ENCODE measurements at regions not wholly inside any gene's neighbourhood (a gene's known extent, or its start where the extent isn't known, plus 50 kb on each side); places are given as distances from the start of the nearest gene placed in this dataset.

GRCh38 chr6:106770663-106771062 lies 141.3 kb downstream of the QRSL1 start:
- H3K4me3 ChIP-seq (replicated peaks in 1 of 2; ENCODE audit: low read depth in 2 of 2, low read length in 2 of 2) = no peak overlapping the region
- TF ChIP-seq CTCF (IDR thresholded peaks at IDR 0.05; ENCODE audit: low read depth, low read length) = no peak
- DNase-seq (ENCODE audit: low read depth in 2 of 2) = no peak

- no peak for TF ChIP-seq CTCF (IDR thresholded peaks at IDR 0.05; ENCODE audit: low read depth, low read length)
- H3K4me3 ChIP-seq (replicated peaks in 1 of 2; ENCODE audit: low read depth in 2 of 2, low read length in 2 of 2) = no peak overlapping the region
- DNase-seq (ENCODE audit: low read depth in 2 of 2) = no peak
These were observed 140.7 kb downstream of the QRSL1 start for GRCh38 chr6:106770081-106770480.

- no peak for DNase-seq (ENCODE audit: low read depth in 2 of 2)
- no peak overlapping the region for H3K4me3 ChIP-seq (replicated peaks in 1 of 2; ENCODE audit: low read depth in 2 of 2, low read length in 2 of 2)
- TF ChIP-seq CTCF (IDR thresholded peaks at IDR 0.05; ENCODE audit: low read depth, low read length) = no peak
These were observed 137.9 kb downstream of the QRSL1 start for GRCh38 chr6:106767271-106767670.

- no peak for DNase-seq (ENCODE audit: low read depth in 2 of 2)
- H3K4me3 ChIP-seq (replicated peaks in 1 of 2; ENCODE audit: low read depth in 2 of 2, low read length in 2 of 2) = no peak overlapping the region
- no peak for TF ChIP-seq CTCF (IDR thresholded peaks at IDR 0.05; ENCODE audit: low read depth, low read length)
These were observed 136.8 kb downstream of the QRSL1 start for GRCh38 chr6:106766201-106766600.

GRCh38 chr6:106765496-106765895 lies 136.1 kb downstream of the QRSL1 start:
- H3K4me3 ChIP-seq (replicated peaks in 1 of 2; ENCODE audit: low read depth in 2 of 2, low read length in 2 of 2) = no peak overlapping the region
- no peak for DNase-seq (ENCODE audit: low read depth in 2 of 2)
- TF ChIP-seq CTCF (IDR thresholded peaks at IDR 0.05; ENCODE audit: low read depth, low read length) = no peak

- DNase-seq (ENCODE audit: low read depth in 2 of 2) = no peak
- no peak overlapping the region for H3K4me3 ChIP-seq (replicated peaks in 1 of 2; ENCODE audit: low read depth in 2 of 2, low read length in 2 of 2)
- no peak for TF ChIP-seq CTCF (IDR thresholded peaks at IDR 0.05; ENCODE audit: low read depth, low read length)
These were observed 135.1 kb downstream of the QRSL1 start for GRCh38 chr6:106764353-106764980.

- no peak for DNase-seq (ENCODE audit: low read depth in 2 of 2)
- no peak overlapping the region for H3K4me3 ChIP-seq (replicated peaks in 1 of 2; ENCODE audit: low read depth in 2 of 2, low read length in 2 of 2)
- TF ChIP-seq CTCF (IDR thresholded peaks at IDR 0.05; ENCODE audit: low read depth, low read length) = no peak
These were observed 134.0 kb downstream of the QRSL1 start for GRCh38 chr6:106763361-106763760.

Measured in cardiac fibroblast (primary cell).